ENCODE measurements at regions not wholly inside any gene's neighbourhood (a gene's known extent, or its start where the extent isn't known, plus 50 kb on each side); places are given as distances from the start of the nearest gene placed in this dataset.
"Not testable (repeated sequence)": the region's sequence is repeated elsewhere in the genome, so short reads cannot be mapped to it uniquely, and the experiment has no call there.

GRCh38 chr1:224828691-224829090 lies 100.8 kb upstream of the DNAH14 start:
- H3K9me3 ChIP-seq (ENCODE audit: control insufficient read depth in 2 of 3, insufficient read depth in 1 of 3, low read length in 3 of 3): peaks cover 0 to 6% (median 0%) of the 10 kb centered on the region in 3 donors
- no peaks in the 10 kb centered on the region for H3K27me3 ChIP-seq (ENCODE audit: control insufficient read depth, insufficient read depth, low read length)
- FAIRE-seq (no peak), DNase-seq (no peak)
- H3K36me3 ChIP-seq (ENCODE audit: control insufficient read depth in 2 of 3, insufficient read depth in 3 of 3, low read length in 3 of 3): no peaks in the 10 kb centered on the region
- H3K4me1 ChIP-seq (ENCODE audit: control insufficient read depth in 2 of 3, insufficient read depth in 2 of 3, low read depth in 1 of 3, low read length in 3 of 3): no peaks in the 10 kb centered on the region
- no peak overlapping the region for H3K4me3 ChIP-seq (ENCODE audit: low read length in 3 of 3)
- H3K27ac ChIP-seq (ENCODE audit: low read depth in 2 of 2, low read length in 2 of 2): no peak overlapping the region
- no peak overlapping the region for H3K9ac ChIP-seq (ENCODE audit: low read length in 3 of 3)
- TF ChIP-seq CTCF (IDR thresholded peaks at IDR 0.05; ENCODE audit: borderline replicate concordance, extremely low read depth, insufficient read depth): no peak
- intact Hi-C loops (cut with DNase I): no loop called here

- H3K27me3 ChIP-seq (ENCODE audit: control insufficient read depth, insufficient read depth, low read length): no peaks in the 10 kb centered on the region
- FAIRE-seq: no peak
Measured at GRCh38 chr1:224831501-224831900, 98.0 kb upstream of the DNAH14 start.

GRCh38 chr1:224839648-224840300 lies 89.7 kb upstream of the DNAH14 start:
- not testable (repeated sequence) for H3K9me3 ChIP-seq (ENCODE audit: control insufficient read depth in 2 of 3, insufficient read depth in 1 of 3, low read length in 3 of 3); H3K4me1 ChIP-seq (ENCODE audit: control insufficient read depth in 2 of 3, insufficient read depth in 2 of 3, low read depth in 1 of 3, low read length in 3 of 3); FAIRE-seq

More at GRCh38 chr1:224831501-224831900, 98.0 kb upstream of the DNAH14 start:
- Histone ChIP-seq H3K4me3 (ENCODE audit: low read length in 3 of 3) (no peak overlapping the region), H3K4me1 (ENCODE audit: control insufficient read depth in 2 of 3, insufficient read depth in 2 of 3, low read depth in 1 of 3, low read length in 3 of 3) (no peaks in the 10 kb centered on the region), H3K36me3 (ENCODE audit: control insufficient read depth in 2 of 3, insufficient read depth in 3 of 3, low read length in 3 of 3) (no peaks in the 10 kb centered on the region), H3K27ac (ENCODE audit: low read depth in 2 of 2, low read length in 2 of 2) (no peak overlapping the region), H3K9ac (ENCODE audit: low read length in 3 of 3) (no peak overlapping the region), H3K9me3 (ENCODE audit: control insufficient read depth in 2 of 3, insufficient read depth in 1 of 3, low read length in 3 of 3) (no peaks in the 10 kb centered on the region)
- no peak for TF ChIP-seq CTCF (IDR thresholded peaks at IDR 0.05; ENCODE audit: borderline replicate concordance, extremely low read depth, insufficient read depth)
- intact Hi-C loops (cut with DNase I): no loop called here
- no peak for DNase-seq

GRCh38 chr1:224841803-224842202 lies 87.7 kb upstream of the DNAH14 start:
- H3K27ac ChIP-seq (ENCODE audit: low read depth in 2 of 2, low read length in 2 of 2); DNase-seq; FAIRE-seq; H3K9ac ChIP-seq (ENCODE audit: low read length in 3 of 3); H3K27me3 ChIP-seq (ENCODE audit: control insufficient read depth, insufficient read depth, low read length); H3K4me3 ChIP-seq (ENCODE audit: low read length in 3 of 3); H3K36me3 ChIP-seq (ENCODE audit: control insufficient read depth in 2 of 3, insufficient read depth in 3 of 3, low read length in 3 of 3); intact Hi-C loops (cut with DNase I); H3K4me1 ChIP-seq (ENCODE audit: control insufficient read depth in 2 of 3, insufficient read depth in 2 of 3, low read depth in 1 of 3, low read length in 3 of 3); H3K9me3 ChIP-seq (ENCODE audit: control insufficient read depth in 2 of 3, insufficient read depth in 1 of 3, low read length in 3 of 3): not testable (repeated sequence)

More at GRCh38 chr1:224839648-224840300, 89.7 kb upstream of the DNAH14 start:
- H3K4me3 ChIP-seq (ENCODE audit: low read length in 3 of 3); H3K36me3 ChIP-seq (ENCODE audit: control insufficient read depth in 2 of 3, insufficient read depth in 3 of 3, low read length in 3 of 3); H3K27me3 ChIP-seq (ENCODE audit: control insufficient read depth, insufficient read depth, low read length); H3K9ac ChIP-seq (ENCODE audit: low read length in 3 of 3); intact Hi-C loops (cut with DNase I); H3K27ac ChIP-seq (ENCODE audit: low read depth in 2 of 2, low read length in 2 of 2); DNase-seq: not testable (repeated sequence)

Data from kidney (tissue), 13 donors.